GM21723 (cell line): ENCODE measurements at regions not wholly inside any gene's neighbourhood (a gene's known extent, or its start where the extent isn't known, plus 50 kb on each side); places are given as distances from the start of the nearest gene placed in this dataset.

Source experiments
- ATAC-seq: cut with Tn5 transposase; IDR thresholded peaks from one replicate; pipeline ENCODE4 v1.9.1; 2021; ENCODE audit warnings: mild to moderate bottlenecking, moderate library complexity; ENCODE audit not compliant: unreplicated experiment

GRCh38 chr10:130481076-130481930, 345.1 kb downstream of the GLRX3 start:
- ATAC-seq: no peak

GRCh38 chr10:130481936-130482335, 345.7 kb downstream of the GLRX3 start:
- no peak for ATAC-seq

- no peak for ATAC-seq
Observed at GRCh38 chr10:130483691-130484467, 347.7 kb downstream of the GLRX3 start.

- ATAC-seq: no peak
Observed at GRCh38 chr10:130484468-130485180, 348.4 kb downstream of the GLRX3 start.

GRCh38 chr10:130485236-130485957, 349.2 kb downstream of the GLRX3 start:
- no peak for ATAC-seq

- no peak for ATAC-seq
Observed at GRCh38 chr10:130485958-130486895, 350.0 kb downstream of the GLRX3 start.

- ATAC-seq: no peak
Observed at GRCh38 chr10:130486906-130487305, 350.7 kb downstream of the GLRX3 start.

GRCh38 chr10:130487566-130487965, 351.4 kb downstream of the GLRX3 start:
- no peak for ATAC-seq

- no peak for ATAC-seq
Observed at GRCh38 chr10:130489891-130490290, 353.7 kb downstream of the GLRX3 start.

- no peak for ATAC-seq
Observed at GRCh38 chr10:130491011-130491692, 355.0 kb downstream of the GLRX3 start.

- no peak for ATAC-seq
Observed at GRCh38 chr10:130491693-130492050, 355.5 kb downstream of the GLRX3 start.

GRCh38 chr10:130492266-130492934, 356.2 kb downstream of the GLRX3 start:
- no peak for ATAC-seq

GRCh38 chr10:130493021-130493420, 356.8 kb downstream of the GLRX3 start:
- ATAC-seq: no peak

GRCh38 chr10:130493446-130494145, 357.4 kb downstream of the GLRX3 start:
- no peak for ATAC-seq

GRCh38 chr10:130495116-130495862, 359.1 kb downstream of the GLRX3 start:
- no peak for ATAC-seq

GRCh38 chr10:130495891-130496636, 359.9 kb downstream of the GLRX3 start:
- ATAC-seq: no peak
